ENCODE measurements at regions not wholly inside any gene's neighbourhood (a gene's known extent, or its start where the extent isn't known, plus 50 kb on each side); places are given as distances from the start of the nearest gene placed in this dataset.

DNA sequence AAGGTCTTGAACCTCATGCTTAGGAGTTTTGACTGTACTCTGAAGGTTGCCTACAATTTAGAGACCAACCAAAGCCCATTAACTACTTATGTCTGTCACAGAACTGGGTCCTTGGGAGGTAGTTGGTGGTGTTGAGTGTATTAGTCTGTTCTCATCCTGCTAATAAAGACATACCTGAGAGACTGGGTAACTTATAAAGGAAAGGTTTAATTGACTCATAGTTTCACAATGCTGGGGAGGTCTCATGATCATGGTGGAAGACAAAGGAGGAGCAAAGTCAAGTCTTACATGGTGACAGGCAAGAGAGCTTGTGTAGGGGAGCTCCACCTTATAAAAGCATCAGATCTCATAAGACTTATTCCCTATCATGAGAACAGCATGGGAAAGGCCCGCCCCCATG lies 319.6 kb upstream of the ZMIZ1 start:
- no peak overlapping the region for H3K27ac ChIP-seq (ENCODE audit: low read depth, low read length, poor library complexity, severe bottlenecking)
- no peak for DNase-seq (ENCODE audit: low spot score)
- intact Hi-C loops (cut with micrococcal nuclease; ENCODE audit: unreplicated experiment) = no loop called here
- no TSS peak for BruUV-seq (replicated peaks)
- TF ChIP-seq, protein P1, sequence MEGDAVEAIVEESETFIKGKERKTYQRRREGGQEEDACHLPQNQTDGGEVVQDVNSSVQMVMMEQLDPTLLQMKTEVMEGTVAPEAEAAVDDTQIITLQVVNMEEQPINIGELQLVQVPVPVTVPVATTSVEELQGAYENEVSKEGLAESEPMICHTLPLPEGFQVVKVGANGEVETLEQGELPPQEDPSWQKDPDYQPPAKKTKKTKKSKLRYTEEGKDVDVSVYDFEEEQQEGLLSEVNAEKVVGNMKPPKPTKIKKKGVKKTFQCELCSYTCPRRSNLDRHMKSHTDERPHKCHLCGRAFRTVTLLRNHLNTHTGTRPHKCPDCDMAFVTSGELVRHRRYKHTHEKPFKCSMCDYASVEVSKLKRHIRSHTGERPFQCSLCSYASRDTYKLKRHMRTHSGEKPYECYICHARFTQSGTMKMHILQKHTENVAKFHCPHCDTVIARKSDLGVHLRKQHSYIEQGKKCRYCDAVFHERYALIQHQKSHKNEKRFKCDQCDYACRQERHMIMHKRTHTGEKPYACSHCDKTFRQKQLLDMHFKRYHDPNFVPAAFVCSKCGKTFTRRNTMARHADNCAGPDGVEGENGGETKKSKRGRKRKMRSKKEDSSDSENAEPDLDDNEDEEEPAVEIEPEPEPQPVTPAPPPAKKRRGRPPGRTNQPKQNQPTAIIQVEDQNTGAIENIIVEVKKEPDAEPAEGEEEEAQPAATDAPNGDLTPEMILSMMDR (conservative IDR thresholded peaks at IDR 0.05; ENCODE audit: low read depth, low read length) = no peak
- no peak for TF ChIP-seq EZH2 (IDR thresholded peaks at IDR 0.05; ENCODE audit: borderline replicate concordance, low read depth, low read length, poor library complexity, severe bottlenecking)
- CTCF ChIA-PET = no interaction called here
- no peak overlapping the region for H3K4me3 ChIP-seq (ENCODE audit: low read depth, low read length, poor library complexity, severe bottlenecking)
- no peaks in the 10 kb centered on the region for H3K36me3 ChIP-seq (ENCODE audit: insufficient read depth, low read length, poor library complexity, severe bottlenecking)
- POLR2A ChIA-PET (ENCODE audit: low non-redundant PET) = no interaction called here
- H3K9me3 ChIP-seq (ENCODE audit: low read depth, low read length, poor library complexity, severe bottlenecking) = no peaks in the 10 kb centered on the region
- H3K4me1 ChIP-seq (ENCODE audit: insufficient read depth, low read length, poor library complexity, severe bottlenecking) = no peaks in the 10 kb centered on the region
- H3K27me3 ChIP-seq (replicated peaks; ENCODE audit: insufficient read depth, low read depth, low read length, poor library complexity) = peaks cover 4% of the 10 kb centered on the region

DNA sequence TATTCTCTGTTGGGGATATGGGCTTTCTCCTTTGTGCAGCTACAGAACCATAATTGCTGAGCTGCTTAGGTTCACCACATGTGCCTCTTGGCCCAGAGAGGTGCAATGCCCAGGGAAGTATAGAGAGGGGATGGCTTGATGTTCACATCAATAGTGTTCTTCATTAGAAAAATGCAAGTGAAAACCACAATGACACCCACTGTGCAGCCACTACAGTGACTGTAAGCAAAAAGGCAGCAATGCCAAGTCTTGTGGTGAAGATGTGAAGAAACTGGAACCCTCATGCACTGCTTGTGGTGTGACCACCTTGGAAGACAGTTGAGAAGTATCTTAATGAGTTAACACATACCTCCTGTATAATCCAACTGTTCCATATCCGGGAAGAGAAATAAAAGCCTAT lies 318.9 kb upstream of the ZMIZ1 start:
- no peaks in the 10 kb centered on the region for H3K9me3 ChIP-seq (ENCODE audit: low read depth, low read length, poor library complexity, severe bottlenecking)
- TF ChIP-seq, protein P1 (conservative IDR thresholded peaks at IDR 0.05; ENCODE audit: low read depth, low read length) = no peak
- no peak for TF ChIP-seq EZH2 (IDR thresholded peaks at IDR 0.05; ENCODE audit: borderline replicate concordance, low read depth, low read length, poor library complexity, severe bottlenecking)
- no peak overlapping the region for H3K27ac ChIP-seq (ENCODE audit: low read depth, low read length, poor library complexity, severe bottlenecking)
- ChIA-PET POLR2A (ENCODE audit: low non-redundant PET) (no interaction called here), CTCF (no interaction called here)
- intact Hi-C loops (cut with micrococcal nuclease; ENCODE audit: unreplicated experiment) = no loop called here
- no peak overlapping the region for H3K4me3 ChIP-seq (ENCODE audit: low read depth, low read length, poor library complexity, severe bottlenecking)
- BruUV-seq (replicated peaks) = no TSS peak
- peaks cover 5% of the 10 kb centered on the region for H3K4me1 ChIP-seq (ENCODE audit: insufficient read depth, low read length, poor library complexity, severe bottlenecking)
- no peaks in the 10 kb centered on the region for H3K36me3 ChIP-seq (ENCODE audit: insufficient read depth, low read length, poor library complexity, severe bottlenecking)
- no peak for DNase-seq (ENCODE audit: low spot score)
- peaks cover 4% of the 10 kb centered on the region for H3K27me3 ChIP-seq (replicated peaks; ENCODE audit: insufficient read depth, low read depth, low read length, poor library complexity)

DNA sequence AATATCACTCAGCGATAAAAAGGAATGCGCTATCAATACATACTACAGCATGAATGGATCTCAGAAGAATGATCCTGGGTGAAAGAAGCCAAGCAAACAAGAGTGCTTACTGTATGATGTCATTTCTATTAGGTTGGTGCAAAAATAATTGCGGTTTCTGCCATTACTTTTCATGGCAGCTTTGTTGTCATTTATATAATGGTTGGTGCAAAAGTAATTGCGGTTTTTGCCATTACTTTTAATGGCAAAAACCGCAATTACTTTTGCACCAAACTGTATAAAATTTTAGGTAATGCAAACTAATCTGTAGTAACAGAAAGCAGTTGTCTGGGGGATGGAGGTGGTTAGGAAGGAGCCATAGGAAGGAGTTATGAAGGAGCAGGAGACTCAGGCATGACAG lies 318.3 kb upstream of the ZMIZ1 start:
- ChIA-PET POLR2A (ENCODE audit: low non-redundant PET) (no interaction called here), CTCF (no interaction called here)
- H3K36me3 ChIP-seq (ENCODE audit: insufficient read depth, low read length, poor library complexity, severe bottlenecking) = no peaks in the 10 kb centered on the region
- peaks cover 4% of the 10 kb centered on the region for H3K27me3 ChIP-seq (replicated peaks; ENCODE audit: insufficient read depth, low read depth, low read length, poor library complexity)
- BruUV-seq (replicated peaks) = no TSS peak
- H3K27ac ChIP-seq (ENCODE audit: low read depth, low read length, poor library complexity, severe bottlenecking) = no peak overlapping the region
- H3K9me3 ChIP-seq (ENCODE audit: low read depth, low read length, poor library complexity, severe bottlenecking) = no peaks in the 10 kb centered on the region
- intact Hi-C loops (cut with micrococcal nuclease; ENCODE audit: unreplicated experiment) = no loop called here
- H3K4me1 ChIP-seq (ENCODE audit: insufficient read depth, low read length, poor library complexity, severe bottlenecking) = peaks cover 10% of the 10 kb centered on the region
- DNase-seq (ENCODE audit: low spot score) = no peak
- no peak for TF ChIP-seq EZH2 (IDR thresholded peaks at IDR 0.05; ENCODE audit: borderline replicate concordance, low read depth, low read length, poor library complexity, severe bottlenecking)
- TF ChIP-seq, protein P1 (conservative IDR thresholded peaks at IDR 0.05; ENCODE audit: low read depth, low read length) = no peak
- no peak overlapping the region for H3K4me3 ChIP-seq (ENCODE audit: low read depth, low read length, poor library complexity, severe bottlenecking)
